IMR-90 (cell line): ENCODE measurements at regions not wholly inside any gene's neighbourhood (a gene's known extent, or its start where the extent isn't known, plus 50 kb on each side); places are given as distances from the start of the nearest gene placed in this dataset.

ENCODE experiments used
- ATAC-seq: fragments of 200-7000 bp; cut with Tn5 transposase; 2 replicates; pipeline ENCODE4 v1.9.1; 2020; ENCODE audit warnings: low read depth, mild to moderate bottlenecking, moderate library complexity
- BruUV-seq: library from RNA; stranded (reverse); fragments of 400-500 nt; replicated peaks from 2 replicates; lab custom pipeline; 2021; lab: Mats Ljungman, UMichigan
- CTCF ChIA-PET: fragments of 300-600 bp; formaldehyde crosslinking; extraction: SDS; loops from one replicate; lab custom pipeline; 2021; ENCODE audit warnings: antibody characterized with exemption; lab: Yijun Ruan, JAX
- POLR2A ChIA-PET: fragments of 300-600 bp; sonication (Branson Sonifier 250); formaldehyde crosslinking; loops from one replicate; lab custom pipeline; 2022; ENCODE audit warnings: antibody characterized with exemption; ENCODE audit not compliant: unreplicated experiment; lab: Charles Lee
- DNase-seq: peaks from one replicate; pipeline ENCODE4 v3.0.0; 2013
- H2AFZ ChIP-seq: replicated peaks from 2 replicates; pipeline ENCODE3; 2013; ENCODE audit warnings: low read length, mild to moderate bottlenecking; ENCODE audit not compliant: poor library complexity
- H2AK5ac ChIP-seq: 2 replicates; pipeline ENCODE4 v1.6.1; 2013; ENCODE audit warnings: low read depth, low read length, inconsistent platforms
- H2AK9ac ChIP-seq: replicated peaks from 2 replicates; pipeline ENCODE3; 2013; ENCODE audit warnings: mild to moderate bottlenecking, low read depth, low read length, moderate library complexity; ENCODE audit not compliant: poor library complexity
- H2BK120ac ChIP-seq: 2 replicates; pipeline ENCODE4 v1.6.1; 2013; ENCODE audit warnings: low read depth, low read length, inconsistent platforms
- H2BK15ac ChIP-seq: 3 replicates; pipeline ENCODE4 v1.6.1; 2013; ENCODE audit warnings: low read depth, low read length, inconsistent platforms
- H2BK20ac ChIP-seq: 2 replicates; pipeline ENCODE4 v1.6.1; 2013; ENCODE audit warnings: low read depth, mild to moderate bottlenecking, inconsistent platforms, low read length, moderate library complexity
- H2BK5ac ChIP-seq: 2 replicates; pipeline ENCODE4 v1.6.1; 2013; ENCODE audit warnings: mild to moderate bottlenecking, low read depth, low read length, inconsistent platforms; ENCODE audit not compliant: poor library complexity, severe bottlenecking
- H3K14ac ChIP-seq: replicated peaks from 2 replicates; pipeline ENCODE4 v1.6.1; 2013; ENCODE audit warnings: low read depth, low read length, inconsistent platforms
- H3K18ac ChIP-seq: 2 replicates; pipeline ENCODE4 v1.6.1; 2013; ENCODE audit warnings: low read depth, low read length, control low read depth
- H3K23ac ChIP-seq: 2 replicates; pipeline ENCODE4 v1.6.1; 2013; ENCODE audit warnings: low read depth, low read length, inconsistent platforms
- H3K27ac ChIP-seq: 2 replicates; pipeline ENCODE4 v1.5.1; 2013; ENCODE audit warnings: mild to moderate bottlenecking, control low read depth, low read length; ENCODE audit not compliant: insufficient read depth
- H3K27me3 ChIP-seq: 2 replicates; pipeline ENCODE4 v1.6.1; 2013; ENCODE audit warnings: low read length; ENCODE audit not compliant: control insufficient read depth, insufficient read depth
- H3K36me3 ChIP-seq: 2 replicates; pipeline ENCODE4 v1.6.1; 2013; ENCODE audit warnings: low read length, mixed read lengths; ENCODE audit not compliant: control insufficient read depth, insufficient read depth
- H3K4ac ChIP-seq: 2 replicates; pipeline ENCODE4 v1.6.1; 2013; ENCODE audit warnings: low read depth, low read length, inconsistent platforms
- H3K4me1 ChIP-seq: 2 replicates; pipeline ENCODE4 v1.6.1; 2013; ENCODE audit warnings: low read length, mixed read lengths; ENCODE audit not compliant: control insufficient read depth, insufficient read depth
- H3K4me2 ChIP-seq: 2 replicates; pipeline ENCODE4 v1.6.1; 2013; ENCODE audit warnings: low read depth, mild to moderate bottlenecking, control low read depth, low read length, moderate library complexity
- H3K4me3 ChIP-seq: 2 replicates; pipeline ENCODE4 v1.5.1; 2013; ENCODE audit warnings: low read depth, mild to moderate bottlenecking, control low read depth, low read length, moderate library complexity; ENCODE audit not compliant: insufficient read depth
- H3K56ac ChIP-seq: 2 replicates; pipeline ENCODE4 v1.6.1; 2013; ENCODE audit warnings: low read length, inconsistent platforms; ENCODE audit not compliant: insufficient read depth; ENCODE audit errors: extremely low read depth
- H3K79me1 ChIP-seq, 2 experiments: 2 replicates each; pipeline ENCODE4 v1.6.1; 2013; ENCODE audit warnings: low read length in 2 of 2, inconsistent platforms in 1 of 2, low read depth in 1 of 2
- H3K9ac ChIP-seq: 2 replicates; pipeline ENCODE4 v1.6.1; 2013; ENCODE audit warnings: low read depth, low read length, control low read depth
- H3K9me1 ChIP-seq: 2 replicates; pipeline ENCODE4 v1.6.1; 2013; ENCODE audit warnings: low read length, inconsistent platforms; ENCODE audit not compliant: insufficient read depth
- H3K9me3 ChIP-seq: 2 replicates; pipeline ENCODE4 v1.6.1; 2013; ENCODE audit warnings: low read length; ENCODE audit not compliant: control insufficient read depth, insufficient read depth
- H4K20me1 ChIP-seq: 2 replicates; pipeline ENCODE4 v1.6.1; 2013; ENCODE audit warnings: low read length, inconsistent platforms; ENCODE audit not compliant: insufficient read depth
- H4K5ac ChIP-seq: 2 replicates; pipeline ENCODE4 v1.6.1; 2013; ENCODE audit warnings: mild to moderate bottlenecking, low read depth, low read length, control low read depth
- H4K8ac ChIP-seq, 2 experiments: 2 replicates each; pipeline ENCODE4 v1.6.1; 2013; ENCODE audit warnings: low read depth in 2 of 2, low read length in 2 of 2, control low read depth in 1 of 2, inconsistent platforms in 1 of 2
- H4K91ac ChIP-seq: 2 replicates; pipeline ENCODE4 v1.6.1; 2013; ENCODE audit warnings: low read depth, low read length, inconsistent platforms; ENCODE audit not compliant: insufficient read depth
- MAZ ChIP-seq: IDR thresholded peaks from 2 replicates; pipeline ENCODE4 v1.6.1; 2012; ENCODE audit warnings: low read depth, mild to moderate bottlenecking, low read length, improper control_type of control experiment, moderate library complexity, borderline replicate concordance
- RAD21 ChIP-seq: IDR thresholded peaks from 2 replicates; pipeline ENCODE4 v1.6.1; 2012; ENCODE audit warnings: low read length, improper control_type of control experiment
- dilution Hi-C: fragments of 300-500 bp; cut with HindIII; formaldehyde crosslinking; loops from one replicate; pipeline ENCODE4 v1.14.3; 2018; ENCODE audit warnings: low sequenced_read_pairs; ENCODE audit not compliant: unreplicated experiment
- in situ Hi-C: fragments of 300-500 bp; cut with MboI; formaldehyde crosslinking; loops from 3 replicates; pipeline ENCODE4 v1.14.3; 2019; ENCODE audit warnings: low sequenced_read_pairs, inconsistent platforms, mixed read lengths
- intact Hi-C: fragments of 100-400 bp; cut with micrococcal nuclease; formaldehyde crosslinking; loops from 2 replicates; pipeline ENCODE4 v1.10.0; 2022

- H3K23ac ChIP-seq: no peak overlapping the region
- ChIA-PET POLR2A (no interaction called here), CTCF (interaction anchor here (1.3 kb wide), 1 partner anchor 8 kb away, joined by 3 read pairs; no protein-coding TSS in a partner anchor)
Observed at GRCh38 chr6:82437701-82438100, 74.1 kb downstream of the TPBG start.

More at GRCh38 chr6:82437701-82438100, 74.1 kb downstream of the TPBG start:
- Histone ChIP-seq H3K9me3 (no peaks in the 10 kb centered on the region), H3K4me3 (no peak overlapping the region), H3K27me3 (no peaks in the 10 kb centered on the region; the same call in 1 of the 2 replicates), H2AK5ac (no peak overlapping the region), H3K18ac (no peak overlapping the region), H3K27ac (no peak overlapping the region), H3K14ac (no peak overlapping the region), H3K9ac (no peak overlapping the region), H3K79me1 (no peaks in the 10 kb centered on the region), H4K91ac (no peak overlapping the region), H3K4ac (no peak overlapping the region), H4K8ac (no peak overlapping the region), H4K20me1 (no peaks in the 10 kb centered on the region), H2AFZ (no peak overlapping the region), H3K36me3 (no peaks in the 10 kb centered on the region), H3K4me1 (no peaks in the 10 kb centered on the region), H3K56ac (no peak overlapping the region), H3K4me2 (no peak overlapping the region), H2BK20ac (no peak overlapping the region), H2BK120ac (no peak overlapping the region), H3K9me1 (no peaks in the 10 kb centered on the region), H2BK5ac (no peak overlapping the region), H2BK15ac (no peak overlapping the region), H4K5ac (no peak overlapping the region), H2AK9ac (no peak overlapping the region)
- in situ Hi-C loops (no loop called here), intact Hi-C loops (no loop called here), dilution Hi-C loops (no loop called here)
- DNase-seq: no peak
- no peak for ATAC-seq
- BruUV-seq: no TSS peak
- no peak for TF ChIP-seq MAZ
- no peak for TF ChIP-seq RAD21
